Natural killer cell (primary cell): ENCODE measurements at regions not wholly inside any gene's neighbourhood (a gene's known extent, or its start where the extent isn't known, plus 50 kb on each side); places are given as distances from the start of the nearest gene placed in this dataset.

Experiments
- ATAC-seq, 3 donors: fragments of 150-1000 bp in 2 of 3; fragments of 200-7000 bp in 1 of 3; cut with Tn5 transposase; 1 replicate in 1 of 3; 2 replicates in 2 of 3; pipeline ENCODE4 v1.10.0; 2021; ENCODE audit warnings: mild to moderate bottlenecking in 2 of 3, moderate library complexity in 2 of 3
- DNase-seq, 2 donors: peaks; one replicate each; pipeline versions ENCODE4 v3.0.0 to v3.0.0-alpha.2; 2013 to 2021; ENCODE audit warnings: mixed read lengths in 1 of 2
- H3K27ac ChIP-seq: one replicate; pipeline ENCODE4 v1.5.1; 2013; ENCODE audit warnings: mild to moderate bottlenecking, low read length
- H3K27me3 ChIP-seq: one replicate; pipeline ENCODE4 v1.6.1; 2013; ENCODE audit warnings: low read length; ENCODE audit not compliant: control insufficient read depth, insufficient read depth
- H3K36me3 ChIP-seq: one replicate; pipeline ENCODE4 v1.6.1; 2013; ENCODE audit warnings: low read length; ENCODE audit not compliant: control insufficient read depth, insufficient read depth
- H3K4me1 ChIP-seq: one replicate; pipeline ENCODE4 v1.6.1; 2013; ENCODE audit warnings: low read length; ENCODE audit not compliant: control insufficient read depth, insufficient read depth
- H3K4me3 ChIP-seq: one replicate; pipeline ENCODE4 v1.5.1; 2013; ENCODE audit warnings: low read length
- H3K9me3 ChIP-seq: one replicate; pipeline ENCODE4 v1.6.1; 2013; ENCODE audit warnings: low read length; ENCODE audit not compliant: control insufficient read depth, insufficient read depth
- H3K27ac Mint-ChIP-seq, 2 donors: one replicate each; pipeline ENCODE4 v1.8.0; 2022; ENCODE audit warnings: mild to moderate bottlenecking in 2 of 2, mixed read lengths in 2 of 2, moderate library complexity in 1 of 2
- H3K27me3 Mint-ChIP-seq, 2 donors: one replicate each; pipeline ENCODE4 v1.8.0; 2022; ENCODE audit warnings: low read depth in 2 of 2, mixed read lengths in 2 of 2
- H3K36me3 Mint-ChIP-seq: one replicate; pipeline ENCODE4 v1.8.0; 2022; ENCODE audit warnings: mixed read lengths
- H3K4me1 Mint-ChIP-seq, 2 donors: one replicate each; pipeline ENCODE4 v1.8.0; 2022; ENCODE audit warnings: mixed read lengths in 2 of 2
- H3K4me3 Mint-ChIP-seq: one replicate; pipeline ENCODE4 v1.8.0; 2022; ENCODE audit warnings: mild to moderate bottlenecking, moderate library complexity, mixed read lengths
- H3K9me3 Mint-ChIP-seq, 2 donors: one replicate each; pipeline ENCODE4 v1.8.0; 2022; ENCODE audit warnings: mixed read lengths in 2 of 2
- CTCF ChIP-seq: fragments of 200-600 bp; IDR thresholded peaks from one replicate; pipeline ENCODE4 v1.8.0; 2022; ENCODE audit warnings: antibody characterized with exemption
- WGBS: methylation state at CpG from one replicate; pipeline ENCODE4 v1.1.7; 2013; ENCODE audit warnings: missing lambda C conversion rate; ENCODE audit not compliant: insufficient coverage; 5-methylcytosine and 5-hydroxymethylcytosine counted together
- intact Hi-C: fragments of 100-400 bp; cut with micrococcal nuclease; formaldehyde crosslinking; loops from one replicate; pipeline ENCODE4 v1.14.2; 2022

DNA sequence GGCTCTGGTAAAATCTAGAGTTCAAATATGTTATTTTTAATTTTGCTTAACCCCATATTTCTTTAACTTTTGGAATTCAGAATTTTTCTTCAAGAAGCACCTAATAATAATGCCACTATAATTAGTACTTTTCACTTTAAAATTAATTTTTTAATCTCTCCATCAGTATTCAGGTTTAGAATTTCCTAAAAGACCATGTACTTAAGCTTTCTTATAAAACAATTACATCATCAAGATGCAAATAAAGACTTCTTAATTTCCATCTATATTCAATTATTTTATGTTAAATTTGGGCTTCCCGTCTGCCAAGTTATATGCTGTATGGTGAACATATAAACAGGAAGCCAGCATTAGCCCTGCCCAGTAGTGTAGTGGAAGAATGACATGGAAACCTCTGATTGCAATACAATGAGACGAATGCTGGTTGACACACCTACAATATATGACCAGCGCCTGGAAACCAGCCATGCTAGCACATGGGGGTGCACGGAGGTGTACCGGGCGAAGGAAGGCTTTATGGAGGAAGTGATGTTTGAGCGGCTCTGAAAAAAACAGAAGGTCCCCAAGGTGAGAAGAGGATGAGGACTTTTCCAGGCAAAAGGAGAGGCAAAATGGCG is 82.2 kb downstream of the LLPH start:
- H3K9me3 Mint-ChIP-seq, result no peaks in the 10 kb centered on the region
- H3K4me1 Mint-ChIP-seq, result no peaks in the 10 kb centered on the region
- no peaks in the 10 kb centered on the region for H3K27me3 ChIP-seq
- DNase-seq (no peak), ATAC-seq (no peak)
- no peaks in the 10 kb centered on the region for H3K36me3 ChIP-seq
- H3K27me3 Mint-ChIP-seq, result peaks cover 5 to 9% of the 10 kb centered on the region in 2 donors
- no peaks in the 10 kb centered on the region for H3K36me3 Mint-ChIP-seq
- TF ChIP-seq CTCF, result no peak
- WGBS, result 89% methylated on average over 8 of the region's 8 CpGs
- no peak overlapping the region for H3K4me3 Mint-ChIP-seq
- intact Hi-C loops, result no loop called here
- H3K4me3 ChIP-seq, result no peak overlapping the region
- no peaks in the 10 kb centered on the region for H3K4me1 ChIP-seq
- no peak overlapping the region for H3K27ac Mint-ChIP-seq
- no peak overlapping the region for H3K27ac ChIP-seq
- no peaks in the 10 kb centered on the region for H3K9me3 ChIP-seq

DNA sequence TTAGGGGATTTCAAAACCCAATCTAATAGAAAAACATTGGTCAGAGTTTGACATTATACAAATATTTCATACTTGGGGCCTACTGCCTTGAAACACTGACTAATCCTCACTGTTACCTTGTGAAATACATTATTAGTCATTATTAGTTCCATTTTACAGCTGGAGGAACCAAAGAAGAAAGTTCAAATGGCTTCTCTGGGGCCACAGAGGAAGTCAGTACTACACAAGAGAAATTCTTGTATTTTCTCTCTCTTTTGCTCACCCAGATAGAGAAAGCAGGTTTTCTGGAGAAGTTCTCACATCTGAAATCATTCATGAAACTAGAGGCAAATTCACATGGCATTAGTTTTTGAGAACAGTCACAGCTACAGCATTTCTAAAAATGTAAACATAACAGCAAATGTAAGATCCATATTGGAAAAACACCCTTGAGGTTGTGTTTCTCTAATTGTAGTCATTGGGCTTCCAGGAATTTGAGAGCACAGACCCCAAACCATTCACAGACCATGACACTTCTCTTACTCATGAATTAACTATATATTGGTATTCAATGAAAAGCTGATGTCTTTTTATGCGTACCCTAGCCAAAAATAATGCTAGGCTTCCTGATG is 83.0 kb downstream of the LLPH start:
- H3K27ac ChIP-seq, result no peak overlapping the region
- Mint-ChIP-seq H3K4me3 (no peak overlapping the region), H3K4me1 (no peaks in the 10 kb centered on the region), H3K27me3 (peaks cover 10 to 13% of the 10 kb centered on the region in 2 donors), H3K36me3 (no peaks in the 10 kb centered on the region), H3K27ac (no peak overlapping the region), H3K9me3 (no peaks in the 10 kb centered on the region)
- no peaks in the 10 kb centered on the region for H3K36me3 ChIP-seq
- H3K4me3 ChIP-seq, result no peak overlapping the region
- DNase-seq (no peak), ATAC-seq (no peak)
- intact Hi-C loops, result no loop called here
- no peaks in the 10 kb centered on the region for H3K4me1 ChIP-seq
- 100% methylated on average over 1 of the region's 1 CpG for WGBS
- TF ChIP-seq CTCF, result no peak
- H3K9me3 ChIP-seq, result no peaks in the 10 kb centered on the region
- H3K27me3 ChIP-seq, result no peaks in the 10 kb centered on the region

DNA sequence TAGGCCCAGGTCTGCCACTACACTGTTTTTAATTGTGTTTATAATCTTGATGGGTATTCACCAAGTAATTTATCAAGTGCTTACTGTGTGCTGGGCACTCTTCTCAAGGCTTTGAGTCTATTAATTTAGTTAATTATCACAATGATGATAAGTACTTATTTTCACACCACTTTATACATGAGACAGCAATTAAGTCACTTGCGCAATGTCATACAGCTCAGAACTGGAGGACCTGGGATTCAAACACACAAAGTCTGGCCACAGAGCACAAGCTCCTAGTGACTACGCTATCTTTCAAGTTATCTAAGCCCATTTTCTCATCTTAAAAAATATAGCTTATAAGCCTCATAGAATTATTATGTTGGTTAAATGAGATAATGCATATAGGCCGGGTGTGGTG is 85.0 kb downstream of the LLPH start:
- no peak for ATAC-seq

More for the DNA sequence above, 85.0 kb downstream of the LLPH start:
- Histone ChIP-seq H3K27ac (no peak overlapping the region), H3K4me1 (no peaks in the 10 kb centered on the region), H3K9me3 (no peaks in the 10 kb centered on the region), H3K4me3 (no peak overlapping the region), H3K36me3 (no peaks in the 10 kb centered on the region), H3K27me3 (no peaks in the 10 kb centered on the region)
- no peak for DNase-seq
- Mint-ChIP-seq H3K4me1 (no peaks in the 10 kb centered on the region), H3K27ac (no peak overlapping the region), H3K4me3 (no peak overlapping the region), H3K9me3 (no peaks in the 10 kb centered on the region), H3K27me3 (peaks cover 8 to 20% of the 10 kb centered on the region in 2 donors), H3K36me3 (no peaks in the 10 kb centered on the region)
- intact Hi-C loops, result no loop called here
- no peak for TF ChIP-seq CTCF
- WGBS, result 88% methylated on average over 2 of the region's 3 CpGs
